ENCODE measurements at regions not wholly inside any gene's neighbourhood (a gene's known extent, or its start where the extent isn't known, plus 50 kb on each side); places are given as distances from the start of the nearest gene placed in this dataset.

DNA sequence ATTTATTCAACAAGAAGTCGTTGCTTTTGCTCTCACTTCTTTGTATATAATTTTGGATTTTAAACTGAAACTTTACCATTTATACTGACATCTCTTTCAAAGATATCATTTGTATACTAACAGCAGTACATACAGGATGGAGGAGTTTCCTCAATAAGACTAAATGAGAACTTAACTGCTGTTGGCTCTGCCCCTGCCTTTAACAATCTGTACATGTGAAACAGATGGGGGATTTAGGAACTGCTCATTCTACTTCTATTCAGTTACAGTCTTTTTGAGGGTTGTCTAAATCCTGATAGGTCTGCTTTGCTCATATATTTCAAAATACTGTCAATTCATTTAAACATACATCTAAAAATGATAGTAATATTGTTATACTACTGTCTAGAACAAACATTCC is 663.2 kb downstream of the ADGRL2 start:
- TF ChIP-seq EP300 (IDR thresholded peaks at IDR 0.05; ENCODE audit: low read depth), result no peak
- TF ChIP-seq, protein P1, sequence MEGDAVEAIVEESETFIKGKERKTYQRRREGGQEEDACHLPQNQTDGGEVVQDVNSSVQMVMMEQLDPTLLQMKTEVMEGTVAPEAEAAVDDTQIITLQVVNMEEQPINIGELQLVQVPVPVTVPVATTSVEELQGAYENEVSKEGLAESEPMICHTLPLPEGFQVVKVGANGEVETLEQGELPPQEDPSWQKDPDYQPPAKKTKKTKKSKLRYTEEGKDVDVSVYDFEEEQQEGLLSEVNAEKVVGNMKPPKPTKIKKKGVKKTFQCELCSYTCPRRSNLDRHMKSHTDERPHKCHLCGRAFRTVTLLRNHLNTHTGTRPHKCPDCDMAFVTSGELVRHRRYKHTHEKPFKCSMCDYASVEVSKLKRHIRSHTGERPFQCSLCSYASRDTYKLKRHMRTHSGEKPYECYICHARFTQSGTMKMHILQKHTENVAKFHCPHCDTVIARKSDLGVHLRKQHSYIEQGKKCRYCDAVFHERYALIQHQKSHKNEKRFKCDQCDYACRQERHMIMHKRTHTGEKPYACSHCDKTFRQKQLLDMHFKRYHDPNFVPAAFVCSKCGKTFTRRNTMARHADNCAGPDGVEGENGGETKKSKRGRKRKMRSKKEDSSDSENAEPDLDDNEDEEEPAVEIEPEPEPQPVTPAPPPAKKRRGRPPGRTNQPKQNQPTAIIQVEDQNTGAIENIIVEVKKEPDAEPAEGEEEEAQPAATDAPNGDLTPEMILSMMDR (IDR thresholded peaks at IDR 0.05), result no peak
- no peak for TF ChIP-seq POLR2AphosphoS5 (IDR thresholded peaks at IDR 0.05)
